Prostate gland (tissue), 2 donors: ENCODE measurements at regions not wholly inside any gene's neighbourhood (a gene's known extent, or its start where the extent isn't known, plus 50 kb on each side); places are given as distances from the start of the nearest gene placed in this dataset.

Source experiments
- POLR2A ChIP-seq: fragments of 450-650 bp; IDR thresholded peaks from one replicate; pipeline ENCODE4 v1.6.1; 2016; ENCODE audit warnings: antibody characterized with exemption, mild to moderate bottlenecking
- TF ChIP-seq, protein P1 (sequence below), 4 experiments: fragments of 200-600 bp in 2 of 4; fragments of 450-650 bp in 2 of 4; sonication (generic) in 2 of 4; IDR thresholded peaks; 1 replicate in 3 of 4; 2 replicates in 1 of 4; pipeline ENCODE4 v1.5.1; 2016 to 2019; ENCODE audit warnings: antibody characterized with exemption in 4 of 4, mild to moderate bottlenecking in 2 of 4, moderate library complexity in 2 of 4

DNA sequence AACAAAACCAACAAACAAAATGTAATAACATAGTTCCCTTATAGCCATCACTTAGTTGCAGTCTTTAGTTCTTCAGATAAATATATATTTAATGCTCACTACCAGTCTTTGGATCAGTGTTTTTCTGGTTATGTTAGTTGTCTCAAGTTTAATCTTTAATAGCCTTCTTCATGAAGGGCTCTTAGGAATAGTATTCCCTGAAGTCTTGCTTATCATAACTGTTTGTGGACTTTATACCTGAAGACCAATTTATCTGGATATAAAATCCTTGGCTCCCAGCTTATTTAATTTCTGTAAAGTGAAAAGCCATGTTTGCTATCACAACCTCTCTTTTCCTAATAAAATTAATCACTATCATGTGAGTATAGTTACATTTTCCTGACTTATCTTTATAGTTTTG lies 379.7 kb downstream of the ARL6IP6 start:
- TF ChIP-seq, protein P1, sequence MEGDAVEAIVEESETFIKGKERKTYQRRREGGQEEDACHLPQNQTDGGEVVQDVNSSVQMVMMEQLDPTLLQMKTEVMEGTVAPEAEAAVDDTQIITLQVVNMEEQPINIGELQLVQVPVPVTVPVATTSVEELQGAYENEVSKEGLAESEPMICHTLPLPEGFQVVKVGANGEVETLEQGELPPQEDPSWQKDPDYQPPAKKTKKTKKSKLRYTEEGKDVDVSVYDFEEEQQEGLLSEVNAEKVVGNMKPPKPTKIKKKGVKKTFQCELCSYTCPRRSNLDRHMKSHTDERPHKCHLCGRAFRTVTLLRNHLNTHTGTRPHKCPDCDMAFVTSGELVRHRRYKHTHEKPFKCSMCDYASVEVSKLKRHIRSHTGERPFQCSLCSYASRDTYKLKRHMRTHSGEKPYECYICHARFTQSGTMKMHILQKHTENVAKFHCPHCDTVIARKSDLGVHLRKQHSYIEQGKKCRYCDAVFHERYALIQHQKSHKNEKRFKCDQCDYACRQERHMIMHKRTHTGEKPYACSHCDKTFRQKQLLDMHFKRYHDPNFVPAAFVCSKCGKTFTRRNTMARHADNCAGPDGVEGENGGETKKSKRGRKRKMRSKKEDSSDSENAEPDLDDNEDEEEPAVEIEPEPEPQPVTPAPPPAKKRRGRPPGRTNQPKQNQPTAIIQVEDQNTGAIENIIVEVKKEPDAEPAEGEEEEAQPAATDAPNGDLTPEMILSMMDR (IDR thresholded peaks at IDR 0.05), result no peak
- no peak for TF ChIP-seq POLR2A
